Esophagus (tissue), 2 donors: ENCODE measurements at regions not wholly inside any gene's neighbourhood (a gene's known extent, or its start where the extent isn't known, plus 50 kb on each side); places are given as distances from the start of the nearest gene placed in this dataset.

Experiments
- H3K27ac ChIP-seq, 2 donors: one replicate each; pipeline ENCODE4 v1.5.1; 2013; ENCODE audit warnings: low read depth in 2 of 2, mild to moderate bottlenecking in 2 of 2, inconsistent platforms in 1 of 2, low read length in 1 of 2, moderate library complexity in 1 of 2
- H3K27me3 ChIP-seq, 2 donors: one replicate each; pipeline ENCODE4 v1.6.1; 2013; ENCODE audit warnings: low read length in 2 of 2, control low read depth in 1 of 2, mild to moderate bottlenecking in 1 of 2; ENCODE audit not compliant: insufficient read depth in 2 of 2, control insufficient read depth in 1 of 2
- H3K36me3 ChIP-seq, 2 donors: one replicate each; pipeline ENCODE4 v1.6.1; 2013; ENCODE audit warnings: low read length in 1 of 2; ENCODE audit not compliant: control insufficient read depth in 2 of 2, insufficient read depth in 2 of 2
- H3K4me1 ChIP-seq, 2 donors: one replicate each; pipeline ENCODE4 v1.6.1; 2013; ENCODE audit warnings: low read length in 1 of 2; ENCODE audit not compliant: control insufficient read depth in 2 of 2, insufficient read depth in 2 of 2
- H3K4me3 ChIP-seq, 2 donors: one replicate each; pipeline ENCODE4 v1.5.1; 2013; ENCODE audit warnings: low read length in 2 of 2, mild to moderate bottlenecking in 2 of 2, low read depth in 1 of 2, moderate library complexity in 1 of 2
- H3K9me3 ChIP-seq, 2 donors: one replicate each; pipeline ENCODE4 v1.6.1; 2013; ENCODE audit warnings: mild to moderate bottlenecking in 2 of 2, low read depth in 1 of 2, low read length in 1 of 2, moderate library complexity in 1 of 2; ENCODE audit not compliant: control insufficient read depth in 2 of 2, insufficient read depth in 1 of 2
- WGBS, 2 donors: extraction: QIAGEN DNeasy Blood & Tissue Kit; methylation state at CpG; one replicate each; pipeline ENCODE4 v1.1.7; 2013; 5-methylcytosine and 5-hydroxymethylcytosine counted together
- donor health status: healthy with polysubstance abuse.
- donor health status: Bipolar disorder and iron deficiency.

DNA sequence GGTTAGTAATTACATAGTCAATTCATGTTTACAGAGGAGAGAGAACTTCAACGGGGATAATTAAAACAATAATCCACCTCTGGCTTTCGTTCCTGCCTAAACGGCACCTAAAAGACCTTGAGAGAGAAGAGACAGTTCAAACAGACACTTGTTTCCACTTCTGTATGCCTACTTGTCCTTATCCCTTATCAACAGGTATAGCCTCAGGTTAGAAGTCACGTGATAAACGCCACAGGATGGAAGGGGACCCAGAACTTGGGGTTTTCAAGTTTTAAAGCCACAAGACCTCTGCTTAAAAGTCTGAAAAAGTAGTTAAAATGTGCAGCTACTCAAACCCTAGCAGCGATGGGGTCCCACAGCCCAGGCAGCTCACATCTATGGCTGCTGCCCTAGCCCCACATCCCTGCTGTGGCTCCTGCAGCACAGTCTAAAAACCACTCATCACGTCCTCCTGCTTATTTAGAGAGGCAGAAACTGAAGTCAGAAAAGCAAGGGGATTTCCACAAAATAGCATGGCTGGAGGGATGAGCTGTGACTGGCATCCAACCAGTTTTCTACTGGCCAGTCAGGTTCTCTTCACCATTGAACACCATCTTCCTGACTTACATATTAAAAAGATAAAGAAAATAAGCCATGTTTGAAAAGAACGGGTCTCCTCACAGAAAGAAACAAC is 51.2 kb upstream of the SEC16B start:
- H3K4me3 ChIP-seq: no peak overlapping the region
- no peak overlapping the region for H3K27ac ChIP-seq
- 69 to 74% methylated on average over 8 of the region's 8 CpGs for WGBS, 2 donors
- no peaks in the 10 kb centered on the region for H3K9me3 ChIP-seq
- H3K27me3 ChIP-seq: no peaks in the 10 kb centered on the region
- H3K36me3 ChIP-seq: peaks cover 2 to 4% of the 10 kb centered on the region in 2 donors
- H3K4me1 ChIP-seq: peaks cover 0 to 4% of the 10 kb centered on the region in 2 donors

DNA sequence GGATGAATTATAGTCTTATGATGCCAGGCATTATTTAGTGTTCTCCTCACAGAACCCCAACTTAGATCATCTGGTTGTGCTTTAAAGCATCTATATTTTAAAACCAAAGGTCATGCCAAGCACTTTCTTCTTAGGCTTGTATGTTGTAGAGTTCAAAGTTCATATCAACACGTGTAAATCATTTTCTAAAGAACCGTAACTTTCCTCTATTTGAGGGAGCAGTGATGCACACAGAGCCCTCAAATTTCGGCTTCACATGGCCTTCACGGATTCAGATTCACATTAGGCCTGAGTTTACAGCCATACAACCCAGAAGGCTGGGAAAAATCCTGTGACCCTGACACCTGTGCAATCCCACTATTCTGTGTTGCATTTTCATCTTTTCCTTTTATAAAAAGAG is 52.1 kb upstream of the SEC16B start:
- no peaks in the 10 kb centered on the region for H3K9me3 ChIP-seq
- H3K27me3 ChIP-seq: no peaks in the 10 kb centered on the region
- no peak overlapping the region for H3K4me3 ChIP-seq
- no peak overlapping the region for H3K27ac ChIP-seq
- H3K4me1 ChIP-seq: peaks cover 0 to 4% of the 10 kb centered on the region in 2 donors
- WGBS, 2 donors: 74 to 86% methylated on average over 4 of the region's 4 CpGs
- H3K36me3 ChIP-seq: peaks cover 3% of the 10 kb centered on the region in 2 donors

DNA sequence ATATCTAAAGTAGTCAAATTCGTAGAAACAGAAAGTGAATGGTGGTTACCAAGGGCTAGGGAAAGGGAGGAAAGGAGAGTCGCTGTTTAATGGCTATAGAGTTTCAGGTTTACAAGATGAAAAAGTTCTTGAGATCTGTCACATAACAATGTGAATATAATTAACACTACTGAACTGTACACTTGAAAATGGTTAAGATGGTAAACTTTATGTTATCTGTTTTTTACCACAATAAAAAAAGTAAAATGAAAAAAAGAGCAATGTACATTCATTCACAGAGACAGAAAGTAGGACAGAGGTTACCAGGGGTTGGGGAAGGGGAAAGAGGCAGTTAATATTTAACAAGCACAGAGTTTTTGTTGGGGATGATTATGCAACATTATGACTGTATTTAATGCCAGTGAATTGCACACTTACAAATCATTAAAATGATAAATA is 53.3 kb upstream of the SEC16B start:
- no peaks in the 10 kb centered on the region for H3K27me3 ChIP-seq
- peaks cover 0 to 3% of the 10 kb centered on the region in 2 donors for H3K36me3 ChIP-seq
- H3K4me1 ChIP-seq: peaks cover 0 to 4% of the 10 kb centered on the region in 2 donors
- H3K9me3 ChIP-seq: no peaks in the 10 kb centered on the region
- no peak overlapping the region for H3K27ac ChIP-seq
- WGBS, 2 donors: 72 to 85% methylated on average over 2 of the region's 2 CpGs
- H3K4me3 ChIP-seq: no peak overlapping the region

DNA sequence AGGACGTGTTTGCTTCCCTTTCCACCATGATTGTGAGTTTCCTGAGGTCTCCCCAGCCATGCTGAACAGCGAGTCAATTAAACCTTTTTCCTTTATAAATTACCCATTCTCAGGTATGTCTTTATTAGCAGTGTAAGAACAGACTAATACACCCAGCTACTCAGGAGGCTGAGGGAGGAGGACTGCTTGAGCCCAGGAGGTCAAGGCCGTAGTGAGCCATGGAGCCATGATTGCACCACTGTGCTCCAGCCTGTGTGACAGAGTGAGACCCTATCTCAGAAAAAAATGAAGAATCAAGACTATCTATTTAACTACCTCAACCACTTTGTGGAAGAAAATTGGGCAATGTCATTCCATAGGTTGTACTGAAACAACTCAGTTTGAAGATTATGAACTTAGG is 54.6 kb upstream of the SEC16B start:
- peaks cover 0 to 3% of the 10 kb centered on the region in 2 donors for H3K36me3 ChIP-seq
- 93 to 99% methylated on average over 3 of the region's 3 CpGs for WGBS, 2 donors
- no peaks in the 10 kb centered on the region for H3K9me3 ChIP-seq
- H3K4me3 ChIP-seq: no peak overlapping the region
- peaks cover 0 to 4% of the 10 kb centered on the region in 2 donors for H3K4me1 ChIP-seq
- no peak overlapping the region for H3K27ac ChIP-seq
- no peaks in the 10 kb centered on the region for H3K27me3 ChIP-seq

DNA sequence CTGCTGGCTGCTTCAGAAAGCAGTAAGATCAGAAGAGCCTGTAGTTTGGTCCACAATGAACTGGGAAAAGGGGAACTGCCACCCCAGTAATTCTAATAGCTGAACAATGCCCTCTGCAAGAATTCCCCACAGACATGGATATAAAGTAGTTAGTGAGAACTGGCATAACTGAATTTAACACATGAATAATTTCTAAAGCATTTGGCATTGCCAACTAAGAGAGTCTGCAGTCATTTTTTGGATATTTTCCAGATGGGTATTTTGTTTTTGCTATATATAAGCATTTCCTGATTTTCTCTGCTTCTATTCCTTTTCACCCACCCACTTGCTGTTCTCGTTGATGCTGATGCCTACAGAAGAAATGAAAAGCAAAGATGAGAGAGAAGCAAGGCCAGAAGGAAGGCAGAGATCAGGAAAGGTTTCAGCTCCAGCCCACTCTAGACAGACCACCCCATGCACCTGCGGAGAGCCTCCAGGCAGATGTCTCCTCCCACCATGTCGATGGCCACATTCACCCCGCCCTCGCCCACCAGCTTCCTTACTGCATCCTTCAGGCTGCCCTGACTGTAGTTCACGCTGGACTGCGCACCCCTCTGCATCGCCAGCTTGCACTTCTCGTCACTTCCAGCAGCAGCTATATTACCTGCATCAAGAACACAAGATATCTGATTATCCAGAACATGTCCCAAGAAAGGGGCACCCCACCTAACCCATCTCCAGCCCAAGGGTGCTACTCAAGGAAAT is 55.9 kb upstream of the SEC16B start:
- WGBS, 2 donors: 89 to 90% methylated on average over 9 of the region's 9 CpGs
- Histone ChIP-seq H3K4me3 (no peak overlapping the region), H3K36me3 (peaks cover 0 to 3% of the 10 kb centered on the region in 2 donors), H3K27me3 (no peaks in the 10 kb centered on the region), H3K9me3 (no peaks in the 10 kb centered on the region), H3K27ac (no peak overlapping the region), H3K4me1 (peaks cover 0 to 4% of the 10 kb centered on the region in 2 donors)

DNA sequence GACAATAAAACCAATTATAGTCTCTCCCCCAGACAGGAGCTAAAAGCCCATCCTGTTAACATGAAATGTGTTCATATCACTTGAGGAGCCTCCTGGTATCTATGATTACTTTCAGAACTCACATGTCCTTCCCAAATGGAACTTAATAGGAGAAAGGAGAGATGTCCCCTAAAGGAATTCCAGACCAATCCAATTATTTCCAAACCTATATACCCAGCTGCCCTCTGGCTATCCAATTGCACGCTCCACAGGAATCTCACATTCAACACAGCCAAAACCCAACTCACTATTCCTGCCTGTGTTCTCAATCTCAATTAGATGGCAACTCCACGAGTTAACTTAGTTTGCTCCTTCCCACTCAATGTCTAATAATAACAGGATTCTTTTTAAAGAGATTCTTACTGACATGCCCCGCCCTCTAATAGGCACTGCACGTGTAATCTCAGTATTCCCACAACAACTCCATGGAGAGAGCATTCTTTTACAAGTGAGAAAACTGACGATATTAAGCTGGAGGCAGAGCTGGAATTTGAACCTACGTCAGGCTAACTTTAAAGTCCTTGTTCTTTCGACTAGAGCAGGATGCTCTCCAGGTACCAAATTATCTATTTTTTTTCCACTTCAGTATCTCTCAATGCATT is 59.1 kb upstream of the SEC16B start:
- Histone ChIP-seq H3K27ac (no peak overlapping the region), H3K4me1 (peaks cover 0 to 4% of the 10 kb centered on the region in 2 donors), H3K36me3 (peaks cover 0 to 3% of the 10 kb centered on the region in 2 donors), H3K4me3 (no peak overlapping the region), H3K27me3 (no peaks in the 10 kb centered on the region), H3K9me3 (no peaks in the 10 kb centered on the region)
- 66% methylated on average over 7 of the region's 7 CpGs for WGBS, 2 donors

DNA sequence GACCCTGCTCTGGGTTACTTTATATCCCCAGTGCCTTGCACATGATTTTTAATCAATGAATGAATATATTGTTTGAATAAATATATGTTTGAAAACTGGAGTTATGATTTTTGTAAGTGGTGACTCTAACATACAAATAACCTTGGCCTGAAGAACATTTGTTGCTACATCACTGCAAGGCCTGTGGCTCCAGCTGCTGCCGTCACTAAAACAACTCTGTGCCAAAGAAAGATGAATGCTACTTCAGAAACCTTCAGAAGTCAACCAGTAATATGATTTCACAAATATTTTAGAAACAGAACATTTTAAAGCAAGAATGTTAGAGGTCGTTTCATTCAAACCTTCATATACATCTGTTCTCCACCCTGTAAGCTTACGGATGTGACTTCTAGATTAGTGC is 60.6 kb upstream of the SEC16B start:
- Histone ChIP-seq H3K27me3 (no peaks in the 10 kb centered on the region), H3K27ac (no peak overlapping the region), H3K4me3 (no peak overlapping the region), H3K9me3 (no peaks in the 10 kb centered on the region), H3K4me1 (peaks cover 0 to 4% of the 10 kb centered on the region in 2 donors), H3K36me3 (peaks cover 0 to 3% of the 10 kb centered on the region in 2 donors)
- WGBS, 2 donors: 80 to 91% methylated on average over 3 of the region's 3 CpGs

DNA sequence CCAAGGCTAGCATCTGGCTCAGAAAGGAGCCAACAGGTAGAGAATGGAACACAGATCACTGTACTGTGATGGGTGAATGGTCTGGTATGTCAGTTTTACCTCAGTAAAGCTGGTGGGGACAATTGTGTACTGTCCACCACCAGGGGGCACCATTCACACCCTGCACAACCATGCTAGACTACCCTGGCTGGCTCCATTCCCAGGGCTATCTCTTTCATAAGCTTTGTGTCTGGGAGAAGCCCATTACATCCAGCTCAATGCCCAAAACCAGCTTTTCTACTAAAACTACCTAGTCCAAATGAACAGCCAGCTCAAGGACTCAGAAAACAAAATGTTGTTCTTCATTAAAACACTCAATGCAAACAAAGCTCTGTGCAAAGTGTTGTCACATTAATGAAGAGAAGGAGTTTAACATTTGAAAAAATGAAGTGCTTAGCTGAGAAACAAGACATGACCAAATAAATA is 62.0 kb upstream of the RASAL2 start:
- H3K4me3 ChIP-seq: no peak overlapping the region

DNA sequence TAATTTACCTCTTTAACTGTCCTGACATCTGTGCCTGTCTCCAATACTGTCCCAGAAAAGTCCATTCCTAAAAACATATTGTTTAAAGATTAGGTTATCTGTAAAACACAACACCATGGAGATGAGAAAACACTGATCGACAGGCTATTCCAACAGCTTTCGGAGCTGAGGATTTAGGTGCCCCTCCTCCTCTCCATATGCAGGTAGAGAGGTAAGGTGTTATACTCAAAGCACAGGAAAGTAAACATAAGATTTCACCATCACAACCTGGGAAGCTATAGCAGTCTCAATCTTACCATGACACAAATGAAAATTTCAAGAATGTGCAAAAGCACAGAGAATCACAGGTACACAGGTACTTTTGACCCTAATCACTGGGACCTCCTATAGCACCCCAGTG is 60.9 kb upstream of the RASAL2 start:
- Histone ChIP-seq H3K27ac (no peak overlapping the region), H3K27me3 (no peaks in the 10 kb centered on the region), H3K36me3 (no peaks in the 10 kb centered on the region), H3K4me1 (no peaks in the 10 kb centered on the region), H3K9me3 (no peaks in the 10 kb centered on the region), H3K4me3 (no peak overlapping the region)
- 51 to 83% methylated on average over 2 of the region's 2 CpGs for WGBS, 2 donors

More for the DNA sequence above, 62.0 kb upstream of the RASAL2 start:
- H3K9me3 ChIP-seq: no peaks in the 10 kb centered on the region
- H3K27me3 ChIP-seq: no peaks in the 10 kb centered on the region
- H3K36me3 ChIP-seq: no peaks in the 10 kb centered on the region
- no peaks in the 10 kb centered on the region for H3K4me1 ChIP-seq
- H3K27ac ChIP-seq: no peak overlapping the region
